MM.1S (cell line): ENCODE measurements at regions not wholly inside any gene's neighbourhood (a gene's known extent, or its start where the extent isn't known, plus 50 kb on each side); places are given as distances from the start of the nearest gene placed in this dataset.

Experiments
- DNase-seq: peaks from one replicate; pipeline ENCODE4 v3.0.0-alpha.2; 2015
- H2AFZ ChIP-seq: fragments of 300-600 bp; sonication (generic); 2 replicates; pipeline ENCODE4 v1.6.0; 2016; ENCODE audit warnings: antibody characterized with exemption, low read length
- H3F3A ChIP-seq: fragments of 300-600 bp; sonication (generic); 2 replicates; pipeline ENCODE4 v1.6.1; 2016; ENCODE audit warnings: mild to moderate bottlenecking, antibody characterized with exemption, low read length, moderate library complexity, mixed read lengths; ENCODE audit not compliant: insufficient read depth
- H3K27ac ChIP-seq: fragments of 300-600 bp; sonication (generic); 2 replicates; pipeline ENCODE4 v1.5.1; 2016; ENCODE audit warnings: mild to moderate bottlenecking, low read length
- H3K27me3 ChIP-seq: fragments of 300-600 bp; sonication (generic); replicated peaks from 2 replicates; pipeline ENCODE4 v1.6.0; 2016; ENCODE audit warnings: low read length; ENCODE audit not compliant: insufficient read depth
- H3K36me3 ChIP-seq: fragments of 300-600 bp; sonication (generic); replicated peaks from 2 replicates; pipeline ENCODE4 v1.6.1; 2016; ENCODE audit warnings: mild to moderate bottlenecking, low read length, mixed read lengths; ENCODE audit not compliant: insufficient read depth
- H3K4me1 ChIP-seq: fragments of 300-600 bp; sonication (generic); 2 replicates; pipeline ENCODE4 v1.6.1; 2016; ENCODE audit warnings: low read length, mixed read lengths
- H3K4me2 ChIP-seq: fragments of 300-600 bp; sonication (generic); 2 replicates; pipeline ENCODE4 v1.6.0; 2016; ENCODE audit warnings: low read depth, low read length
- H3K4me3 ChIP-seq: fragments of 300-600 bp; sonication (generic); 2 replicates; pipeline ENCODE4 v1.5.1; 2016; ENCODE audit warnings: low read length, mixed read lengths
- H3K79me2 ChIP-seq: fragments of 300-600 bp; sonication (generic); 2 replicates; pipeline ENCODE4 v1.6.1; 2016; ENCODE audit warnings: mixed run types, low read length, mixed read lengths
- H3K9ac ChIP-seq: fragments of 300-600 bp; sonication (generic); 2 replicates; pipeline ENCODE4 v1.6.1; 2016; ENCODE audit warnings: low read length, mixed read lengths
- H3K9me2 ChIP-seq: fragments of 300-600 bp; sonication (generic); replicated peaks from 2 replicates; pipeline ENCODE4 v1.6.1; 2016; ENCODE audit warnings: mild to moderate bottlenecking, low read length, mixed read lengths; ENCODE audit not compliant: insufficient read depth
- H3K9me3 ChIP-seq: fragments of 300-600 bp; sonication (generic); replicated peaks from 2 replicates; pipeline ENCODE4 v1.6.1; 2016; ENCODE audit warnings: mild to moderate bottlenecking, low read length, mixed read lengths; ENCODE audit not compliant: insufficient read depth
- H4K20me1 ChIP-seq: fragments of 300-600 bp; sonication (generic); 2 replicates; pipeline ENCODE4 v1.6.1; 2016; ENCODE audit warnings: mild to moderate bottlenecking, low read length, moderate library complexity, mixed read lengths; ENCODE audit not compliant: insufficient read depth
- CTCF ChIP-seq: fragments of 300-600 bp; sonication (generic); IDR thresholded peaks from 2 replicates; pipeline ENCODE4 v1.5.1; 2016; ENCODE audit warnings: antibody characterized with exemption, low read length, mixed read lengths
- EZH2 ChIP-seq: fragments of 300-600 bp; sonication (generic); optimal IDR thresholded peaks from 2 replicates; pipeline ENCODE3; 2017; ENCODE audit warnings: low read depth, mild to moderate bottlenecking, antibody characterized with exemption, low read length, mixed read lengths
- EZH2phosphoT487 ChIP-seq: fragments of 300-600 bp; sonication (generic); IDR thresholded peaks from 2 replicates; pipeline ENCODE4 v1.6.1; 2018; ENCODE audit warnings: antibody characterized with exemption, low read length

- DNase-seq, result no peak
- Histone ChIP-seq H4K20me1 (no peaks in the 10 kb centered on the region), H3K27ac (no peak overlapping the region), H3K9ac (no peak overlapping the region), H3K9me3 (no peaks in the 10 kb centered on the region), H3F3A (no peaks in the 10 kb centered on the region), H3K9me2 (no peaks in the 10 kb centered on the region), H3K79me2 (no peaks in the 10 kb centered on the region), H3K36me3 (no peaks in the 10 kb centered on the region), H3K27me3 (no peaks in the 10 kb centered on the region), H3K4me3 (no peak overlapping the region), H3K4me2 (no peak overlapping the region), H2AFZ (no peak overlapping the region), H3K4me1 (no peaks in the 10 kb centered on the region)
- TF ChIP-seq EZH2 (no peak), CTCF (no peak), EZH2phosphoT487 (no peak)
Measured at GRCh38 chr14:34259996-34260395, 202.0 kb downstream of the SPTSSA start.

- no peaks in the 10 kb centered on the region for H3K4me1 ChIP-seq
- no peak for TF ChIP-seq EZH2phosphoT487
- no peak for TF ChIP-seq EZH2
- TF ChIP-seq CTCF, result no peak
- no peaks in the 10 kb centered on the region for H3F3A ChIP-seq
- H3K9me3 ChIP-seq, result no peaks in the 10 kb centered on the region
- H3K4me2 ChIP-seq, result no peak overlapping the region
- no peaks in the 10 kb centered on the region for H3K79me2 ChIP-seq
- no peak for DNase-seq
- H3K9ac ChIP-seq, result no peak overlapping the region
- H2AFZ ChIP-seq, result no peak overlapping the region
- H3K27ac ChIP-seq, result no peak overlapping the region
- H3K27me3 ChIP-seq, result no peaks in the 10 kb centered on the region
- no peak overlapping the region for H3K4me3 ChIP-seq
- no peaks in the 10 kb centered on the region for H4K20me1 ChIP-seq
- H3K36me3 ChIP-seq, result no peaks in the 10 kb centered on the region
- no peaks in the 10 kb centered on the region for H3K9me2 ChIP-seq
Measured at GRCh38 chr14:34258318-34258717, 203.7 kb downstream of the SPTSSA start.

GRCh38 chr14:34257505-34257904 lies 204.5 kb downstream of the SPTSSA start:
- TF ChIP-seq CTCF (no peak), EZH2 (no peak), EZH2phosphoT487 (no peak)
- Histone ChIP-seq H3K27ac (no peak overlapping the region), H3K79me2 (no peaks in the 10 kb centered on the region), H3F3A (no peaks in the 10 kb centered on the region), H3K9ac (no peak overlapping the region), H2AFZ (no peak overlapping the region), H3K4me1 (no peaks in the 10 kb centered on the region), H3K4me3 (no peak overlapping the region), H3K4me2 (no peak overlapping the region), H4K20me1 (no peaks in the 10 kb centered on the region), H3K9me2 (no peaks in the 10 kb centered on the region), H3K9me3 (no peaks in the 10 kb centered on the region), H3K36me3 (no peaks in the 10 kb centered on the region), H3K27me3 (no peaks in the 10 kb centered on the region)
- DNase-seq, result no peak
